ENCODE measurements at regions not wholly inside any gene's neighbourhood (a gene's known extent, or its start where the extent isn't known, plus 50 kb on each side); places are given as distances from the start of the nearest gene placed in this dataset.

GRCh38 chr9:28942941-28943340 is 1369.7 kb upstream of the C9orf72 start:
- H4K20me1 ChIP-seq (ENCODE audit: insufficient read depth), result no peaks in the 10 kb centered on the region
- no peaks in the 10 kb centered on the region for H3K4me1 ChIP-seq (ENCODE audit: control insufficient read depth in 1 of 2, insufficient read depth in 2 of 2, low read length in 2 of 2)
- no peaks in the 10 kb centered on the region for H3K9me2 ChIP-seq (ENCODE audit: insufficient read depth)
- no peaks in the 10 kb centered on the region for H3K79me2 ChIP-seq (ENCODE audit: insufficient read depth, low read length)
- DNase-seq (ENCODE audit: low read depth, low spot score) (no peak), ATAC-seq (no peak)
- ChIA-PET POLR2A (no interaction called here), RAD21 (ENCODE audit: low non-redundant PET in 1 of 2, low total read pairs in 2 of 2, uncharacterized antibody in 2 of 2, unreplicated experiment in 2 of 2) (no interaction called here), CTCF (no interaction called here)
- TF ChIP-seq POLR2AphosphoS5 (IDR thresholded peaks at IDR 0.05; ENCODE audit: low read depth, low read length) (no peak), EZH2phosphoT487 (IDR thresholded peaks at IDR 0.05; ENCODE audit: borderline replicate concordance) (no peak), CTCF (IDR thresholded peaks at IDR 0.05 in 2 of 3, conservative IDR thresholded peaks at IDR 0.05 in 1 of 3; ENCODE audit: borderline replicate concordance in 1 of 3, insufficient read depth in 1 of 3, low read depth in 2 of 3, low read length in 2 of 3) (no peak), SP1 (IDR thresholded peaks at IDR 0.05; ENCODE audit: low read depth) (no peak), ZBTB33 (IDR thresholded peaks at IDR 0.05; ENCODE audit: extremely low read depth, insufficient replicate concordance, low read length) (no peak), EZH2 (IDR thresholded peaks at IDR 0.05) (no peak), FOSL1 (IDR thresholded peaks at IDR 0.05; ENCODE audit: low read depth) (no peak), ATF3 (IDR thresholded peaks at IDR 0.05) (no peak), SRF (IDR thresholded peaks at IDR 0.05; ENCODE audit: low read depth) (no peak), MAX (IDR thresholded peaks at IDR 0.05) (no peak), CBX3 (IDR thresholded peaks at IDR 0.05; ENCODE audit: low read depth) (no peak), CEBPB (IDR thresholded peaks at IDR 0.05; ENCODE audit: low read depth) (no peak), EGR1 (IDR thresholded peaks at IDR 0.05; ENCODE audit: low read depth) (no peak), JUND (IDR thresholded peaks at IDR 0.05) (no peak), ZNF274 (IDR thresholded peaks at IDR 0.05; ENCODE audit: low read depth, low read length) (no peak)
- no peak overlapping the region for H3K9ac ChIP-seq (ENCODE audit: low read length)
- H3K36me3 ChIP-seq (ENCODE audit: control insufficient read depth in 1 of 2, insufficient read depth in 2 of 2, low read length in 2 of 2), result no peaks in the 10 kb centered on the region
- no peak overlapping the region for H2AFZ ChIP-seq (ENCODE audit: low read depth, low read length, poor library complexity, severe bottlenecking)
- no peak overlapping the region for H3K27ac ChIP-seq (ENCODE audit: low read depth, low read length)
- BruUV-seq (replicated peaks), result no TSS peak
- H3K4me3 ChIP-seq (replicated peaks in 1 of 2; ENCODE audit: low read depth in 1 of 2, low read length in 2 of 2), result no peak overlapping the region
- no peak overlapping the region for H3K4me2 ChIP-seq (ENCODE audit: low read length)
- intact Hi-C loops (cut with micrococcal nuclease), result no loop called here
- no peaks in the 10 kb centered on the region for H3K27me3 ChIP-seq (ENCODE audit: insufficient read depth, low read length)
- H3K9me3 ChIP-seq (ENCODE audit: control insufficient read depth in 1 of 2, insufficient read depth in 1 of 2, low read depth in 1 of 2, low read length in 2 of 2), result no peaks in the 10 kb centered on the region
